Right atrium auricular region (tissue), 2 donors: ENCODE measurements at regions not wholly inside any gene's neighbourhood (a gene's known extent, or its start where the extent isn't known, plus 50 kb on each side); places are given as distances from the start of the nearest gene placed in this dataset.

Source experiments
- DNase-seq: peaks from one replicate; pipeline ENCODE4 v3.0.0-alpha.2; 2019; ENCODE audit warnings: low spot score
- H3K27ac ChIP-seq, 2 donors: fragments of 200-600 bp; sonication (generic); 1 replicate in 1 of 2; 2 replicates in 1 of 2; pipeline ENCODE4 v1.5.1; 2016 to 2019
- H3K27me3 ChIP-seq, 2 donors: fragments of 200-600 bp; sonication (generic); one replicate each; pipeline versions ENCODE4 v1.5.1 to v1.6.0; 2017 to 2019
- H3K36me3 ChIP-seq: fragments of 200-600 bp; sonication (generic); one replicate; pipeline ENCODE4 v1.5.1; 2016
- H3K4me1 ChIP-seq, 2 donors: fragments of 200-600 bp; sonication (generic); one replicate each; pipeline versions ENCODE4 v1.5.1 to v1.6.0; 2017 to 2019
- H3K4me3 ChIP-seq, 2 donors: fragments of 200-600 bp; sonication (generic); 1 replicate in 1 of 2; 2 replicates in 1 of 2; pipeline ENCODE4 v1.5.1; 2017 to 2019; ENCODE audit warnings: mild to moderate bottlenecking in 1 of 2, moderate library complexity in 1 of 2
- H3K9me3 ChIP-seq, 2 donors: fragments of 200-600 bp; sonication (generic); one replicate each; pipeline ENCODE4 v1.5.1; 2019
- TF ChIP-seq, protein P1 (sequence below), 2 donors: fragments of 200-600 bp; sonication (generic); IDR thresholded peaks; one replicate each; pipeline ENCODE4 v1.5.1; 2019; ENCODE audit warnings: antibody characterized with exemption in 2 of 2

DNA sequence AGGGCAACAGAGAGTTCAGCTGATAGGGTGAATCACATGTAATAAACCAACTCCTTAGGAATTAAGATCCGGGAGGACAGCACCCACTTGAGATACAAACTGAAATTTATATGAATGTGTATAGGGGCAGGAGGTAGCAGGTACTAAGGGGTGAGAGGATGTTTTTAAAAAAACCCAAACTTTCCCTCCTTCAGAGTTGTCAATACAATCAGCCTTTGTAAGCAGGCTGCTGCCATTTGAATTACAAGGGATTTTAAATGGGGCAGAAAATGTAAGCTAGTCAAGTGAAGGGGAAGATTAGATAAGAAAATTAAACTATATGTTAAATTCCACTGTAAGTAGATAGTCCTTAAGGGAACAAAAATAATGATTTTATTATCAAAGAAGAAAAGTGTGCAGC is 1239.7 kb upstream of the CELF4 start:
- H3K27ac ChIP-seq, result no peak overlapping the region
- no peaks in the 10 kb centered on the region for H3K4me1 ChIP-seq
- H3K9me3 ChIP-seq, result no peaks in the 10 kb centered on the region
- no peaks in the 10 kb centered on the region for H3K27me3 ChIP-seq
- H3K36me3 ChIP-seq, result no peaks in the 10 kb centered on the region
- TF ChIP-seq, protein P1, sequence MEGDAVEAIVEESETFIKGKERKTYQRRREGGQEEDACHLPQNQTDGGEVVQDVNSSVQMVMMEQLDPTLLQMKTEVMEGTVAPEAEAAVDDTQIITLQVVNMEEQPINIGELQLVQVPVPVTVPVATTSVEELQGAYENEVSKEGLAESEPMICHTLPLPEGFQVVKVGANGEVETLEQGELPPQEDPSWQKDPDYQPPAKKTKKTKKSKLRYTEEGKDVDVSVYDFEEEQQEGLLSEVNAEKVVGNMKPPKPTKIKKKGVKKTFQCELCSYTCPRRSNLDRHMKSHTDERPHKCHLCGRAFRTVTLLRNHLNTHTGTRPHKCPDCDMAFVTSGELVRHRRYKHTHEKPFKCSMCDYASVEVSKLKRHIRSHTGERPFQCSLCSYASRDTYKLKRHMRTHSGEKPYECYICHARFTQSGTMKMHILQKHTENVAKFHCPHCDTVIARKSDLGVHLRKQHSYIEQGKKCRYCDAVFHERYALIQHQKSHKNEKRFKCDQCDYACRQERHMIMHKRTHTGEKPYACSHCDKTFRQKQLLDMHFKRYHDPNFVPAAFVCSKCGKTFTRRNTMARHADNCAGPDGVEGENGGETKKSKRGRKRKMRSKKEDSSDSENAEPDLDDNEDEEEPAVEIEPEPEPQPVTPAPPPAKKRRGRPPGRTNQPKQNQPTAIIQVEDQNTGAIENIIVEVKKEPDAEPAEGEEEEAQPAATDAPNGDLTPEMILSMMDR (IDR thresholded peaks at IDR 0.05), result no peak
- H3K4me3 ChIP-seq, result no peak overlapping the region
- no peak for DNase-seq

DNA sequence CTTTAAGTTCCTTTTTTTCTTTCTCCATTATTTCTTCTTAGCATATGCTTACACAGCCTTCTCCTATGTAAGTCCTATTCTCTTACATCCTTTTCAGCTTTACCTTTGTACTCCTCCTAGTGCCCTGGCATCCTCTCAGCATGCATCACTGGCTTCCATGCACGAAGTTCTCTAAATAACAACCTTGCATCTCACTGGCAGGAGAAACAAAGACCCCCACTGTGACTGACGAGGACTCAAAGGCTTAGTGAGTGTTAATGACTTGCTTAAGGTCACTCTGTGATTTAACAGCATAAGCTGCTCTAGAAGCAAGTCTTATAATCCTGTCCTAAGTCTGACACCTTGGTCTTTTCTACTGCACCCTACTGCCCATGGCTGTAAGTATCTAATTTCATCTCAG is 1236.0 kb upstream of the CELF4 start:
- Histone ChIP-seq H3K36me3 (no peaks in the 10 kb centered on the region), H3K27me3 (no peaks in the 10 kb centered on the region), H3K4me1 (no peaks in the 10 kb centered on the region), H3K9me3 (no peaks in the 10 kb centered on the region), H3K4me3 (no peak overlapping the region), H3K27ac (no peak overlapping the region)
- no peak for DNase-seq
- TF ChIP-seq, protein P1 (IDR thresholded peaks at IDR 0.05), result no peak

DNA sequence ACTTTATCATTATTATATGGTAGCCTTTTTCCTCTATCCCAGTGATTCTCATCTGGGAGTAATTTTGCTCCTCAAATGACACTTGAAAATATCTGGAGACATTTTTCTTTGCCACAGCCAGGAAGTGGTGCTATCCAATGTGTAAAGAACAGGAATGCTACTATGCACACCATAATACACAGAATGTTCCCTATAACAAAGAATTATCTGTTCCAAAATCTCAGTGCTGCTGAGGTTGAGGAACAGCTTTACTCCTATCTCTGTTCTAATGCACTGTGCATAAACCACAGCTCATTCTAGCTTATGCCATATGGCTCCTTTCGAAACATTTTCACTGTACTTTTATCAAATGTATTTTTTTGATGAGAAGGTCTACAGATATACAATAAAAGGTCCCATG is 1231.2 kb upstream of the CELF4 start:
- DNase-seq, result no peak
- H3K4me1 ChIP-seq, result no peaks in the 10 kb centered on the region
- H3K4me3 ChIP-seq, result no peak overlapping the region
- TF ChIP-seq, protein P1 (IDR thresholded peaks at IDR 0.05), result no peak
- H3K27me3 ChIP-seq, result no peaks in the 10 kb centered on the region
- no peaks in the 10 kb centered on the region for H3K9me3 ChIP-seq
- H3K36me3 ChIP-seq, result no peaks in the 10 kb centered on the region
- no peak overlapping the region for H3K27ac ChIP-seq

DNA sequence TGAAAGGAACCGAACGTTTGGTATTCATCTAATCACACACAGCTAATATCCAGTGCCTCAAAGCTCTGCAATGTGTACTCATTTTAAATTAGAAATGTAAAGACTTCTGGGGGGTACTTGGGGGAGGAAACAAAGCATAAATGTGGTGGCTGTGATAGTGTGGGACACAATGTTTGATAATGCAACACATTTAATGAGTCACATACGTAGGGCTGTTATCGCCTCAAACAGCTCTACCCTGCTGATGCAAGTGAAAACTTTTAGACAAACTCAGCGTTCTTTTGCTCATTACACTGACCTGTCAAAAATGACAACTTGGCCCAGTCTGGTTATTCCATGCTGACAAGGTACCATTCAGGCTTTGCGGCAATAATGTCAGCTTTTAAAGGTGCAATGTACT is 1227.1 kb upstream of the CELF4 start:
- H3K9me3 ChIP-seq, result no peaks in the 10 kb centered on the region
- no peak overlapping the region for H3K4me3 ChIP-seq
- TF ChIP-seq, protein P1 (IDR thresholded peaks at IDR 0.05), result no peak
- no peak for DNase-seq
- no peaks in the 10 kb centered on the region for H3K4me1 ChIP-seq
- no peaks in the 10 kb centered on the region for H3K36me3 ChIP-seq
- no peak overlapping the region for H3K27ac ChIP-seq
- no peaks in the 10 kb centered on the region for H3K27me3 ChIP-seq

DNA sequence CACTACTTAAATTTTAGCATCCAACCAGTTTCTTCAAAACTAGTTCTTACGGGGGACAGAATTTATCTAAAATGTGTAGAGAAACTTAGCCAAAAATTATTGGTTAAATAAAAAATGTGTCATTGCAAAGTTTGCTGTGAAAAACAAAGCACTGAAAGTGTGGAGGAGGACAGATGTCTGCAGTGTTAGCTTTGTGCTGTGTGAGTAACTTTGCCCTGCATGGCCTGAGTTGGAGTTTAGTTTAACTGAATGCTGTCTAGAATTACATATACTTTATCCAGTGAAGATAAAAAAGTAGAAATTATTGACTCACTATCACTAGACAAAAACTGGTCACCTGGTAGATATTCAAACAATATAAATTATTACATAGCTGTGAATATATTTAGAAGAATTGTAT is 1225.2 kb upstream of the CELF4 start:
- Histone ChIP-seq H3K36me3 (no peaks in the 10 kb centered on the region), H3K9me3 (no peaks in the 10 kb centered on the region), H3K4me1 (no peaks in the 10 kb centered on the region), H3K27me3 (no peaks in the 10 kb centered on the region), H3K4me3 (no peak overlapping the region), H3K27ac (no peak overlapping the region)
- TF ChIP-seq, protein P1 (IDR thresholded peaks at IDR 0.05), result no peak
- no peak for DNase-seq

DNA sequence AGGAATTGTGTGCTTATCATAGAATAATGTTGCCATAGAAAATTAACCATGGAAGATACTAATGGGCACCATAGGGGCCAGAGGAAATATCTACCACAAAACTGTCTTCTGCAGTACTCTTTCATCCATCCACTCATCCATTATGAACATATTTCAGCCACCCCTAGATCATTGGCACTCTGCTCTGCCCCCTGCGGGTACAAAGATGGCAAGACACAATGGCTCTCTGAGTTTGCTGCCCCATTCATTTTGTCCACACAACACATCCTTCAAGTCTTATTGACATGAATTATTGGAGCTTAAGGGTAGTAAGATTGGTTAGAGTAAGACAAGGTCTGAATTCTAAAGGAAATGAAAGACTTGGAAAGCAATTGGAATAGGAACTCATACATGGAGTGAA is 1224.7 kb upstream of the CELF4 start:
- no peaks in the 10 kb centered on the region for H3K27me3 ChIP-seq
- no peak for DNase-seq
- H3K4me1 ChIP-seq, result no peaks in the 10 kb centered on the region
- no peak overlapping the region for H3K27ac ChIP-seq
- TF ChIP-seq, protein P1 (IDR thresholded peaks at IDR 0.05), result no peak
- no peaks in the 10 kb centered on the region for H3K36me3 ChIP-seq
- no peaks in the 10 kb centered on the region for H3K9me3 ChIP-seq
- H3K4me3 ChIP-seq, result no peak overlapping the region
